ENCODE measurements at regions not wholly inside any gene's neighbourhood (a gene's known extent, or its start where the extent isn't known, plus 50 kb on each side); places are given as distances from the start of the nearest gene placed in this dataset.

DNA sequence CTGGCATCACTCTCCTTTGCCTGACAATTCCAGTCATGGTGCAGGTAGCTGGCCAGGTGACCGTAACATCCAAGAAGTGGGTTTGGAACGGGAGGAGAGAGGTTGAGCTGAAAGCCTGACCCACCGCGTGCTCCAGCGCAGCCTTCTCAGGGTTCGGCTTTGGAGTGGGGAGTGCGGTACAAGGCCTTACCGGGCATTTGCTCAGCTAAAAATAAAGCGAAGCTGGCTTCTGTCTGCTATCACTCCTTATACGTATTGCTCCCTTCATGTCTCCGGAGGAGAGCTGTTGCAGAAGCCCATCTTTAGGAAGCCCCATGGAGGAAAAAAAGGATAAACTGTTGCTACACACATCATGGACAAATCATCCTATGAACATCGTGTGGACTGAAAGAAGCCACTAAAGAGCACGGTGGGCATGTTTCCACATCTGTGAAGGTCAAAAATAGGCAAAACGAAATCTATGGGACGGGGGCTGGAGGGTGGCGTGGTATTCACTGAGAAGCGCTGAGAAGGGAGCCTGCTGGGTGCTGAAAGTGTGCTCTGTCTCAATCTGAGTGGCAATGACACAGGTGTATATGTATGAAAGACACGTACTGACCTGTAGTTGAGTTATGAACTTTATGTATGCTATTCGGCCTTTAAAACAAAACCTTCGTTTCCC lies 57.2 kb upstream of the TAB2 start:
- no peaks in the 10 kb centered on the region for H3F3A ChIP-seq (ENCODE audit: insufficient read depth, low read length)
- H3K4me2 ChIP-seq (ENCODE audit: low read length): no peak overlapping the region
- H3K27me3 ChIP-seq (ENCODE audit: insufficient read depth, low read length): peaks cover 5% of the 10 kb centered on the region; the same call in 1 of the 2 replicates
- H4K20me1 ChIP-seq (ENCODE audit: insufficient read depth, low read length): no peaks in the 10 kb centered on the region
- H3K4me1 ChIP-seq (ENCODE audit: insufficient read depth, low read length, severe bottlenecking): no peaks in the 10 kb centered on the region
- no peak overlapping the region for H2AFZ ChIP-seq (ENCODE audit: low read length)
- H3K4me3 ChIP-seq (ENCODE audit: low read depth, low read length, poor library complexity, severe bottlenecking): no peak overlapping the region
- H3K9me3 ChIP-seq (ENCODE audit: low read length): no peaks in the 10 kb centered on the region
- no peak for TF ChIP-seq EZH2 (IDR thresholded peaks at IDR 0.05; ENCODE audit: borderline replicate concordance, low read length)
- TF ChIP-seq, protein P1, sequence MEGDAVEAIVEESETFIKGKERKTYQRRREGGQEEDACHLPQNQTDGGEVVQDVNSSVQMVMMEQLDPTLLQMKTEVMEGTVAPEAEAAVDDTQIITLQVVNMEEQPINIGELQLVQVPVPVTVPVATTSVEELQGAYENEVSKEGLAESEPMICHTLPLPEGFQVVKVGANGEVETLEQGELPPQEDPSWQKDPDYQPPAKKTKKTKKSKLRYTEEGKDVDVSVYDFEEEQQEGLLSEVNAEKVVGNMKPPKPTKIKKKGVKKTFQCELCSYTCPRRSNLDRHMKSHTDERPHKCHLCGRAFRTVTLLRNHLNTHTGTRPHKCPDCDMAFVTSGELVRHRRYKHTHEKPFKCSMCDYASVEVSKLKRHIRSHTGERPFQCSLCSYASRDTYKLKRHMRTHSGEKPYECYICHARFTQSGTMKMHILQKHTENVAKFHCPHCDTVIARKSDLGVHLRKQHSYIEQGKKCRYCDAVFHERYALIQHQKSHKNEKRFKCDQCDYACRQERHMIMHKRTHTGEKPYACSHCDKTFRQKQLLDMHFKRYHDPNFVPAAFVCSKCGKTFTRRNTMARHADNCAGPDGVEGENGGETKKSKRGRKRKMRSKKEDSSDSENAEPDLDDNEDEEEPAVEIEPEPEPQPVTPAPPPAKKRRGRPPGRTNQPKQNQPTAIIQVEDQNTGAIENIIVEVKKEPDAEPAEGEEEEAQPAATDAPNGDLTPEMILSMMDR (IDR thresholded peaks at IDR 0.05; ENCODE audit: low read length): no peak
- no peaks in the 10 kb centered on the region for H3K79me2 ChIP-seq (ENCODE audit: insufficient read depth, low read length)
- no peaks in the 10 kb centered on the region for H3K36me3 ChIP-seq (ENCODE audit: insufficient read depth, low read length)
- no peak overlapping the region for H3K9ac ChIP-seq (ENCODE audit: low read length)
- no peak overlapping the region for H3K27ac ChIP-seq (ENCODE audit: low read depth, low read length, poor library complexity, severe bottlenecking)
- H3K9me2 ChIP-seq (ENCODE audit: low read depth, low read length): no peaks in the 10 kb centered on the region

DNA sequence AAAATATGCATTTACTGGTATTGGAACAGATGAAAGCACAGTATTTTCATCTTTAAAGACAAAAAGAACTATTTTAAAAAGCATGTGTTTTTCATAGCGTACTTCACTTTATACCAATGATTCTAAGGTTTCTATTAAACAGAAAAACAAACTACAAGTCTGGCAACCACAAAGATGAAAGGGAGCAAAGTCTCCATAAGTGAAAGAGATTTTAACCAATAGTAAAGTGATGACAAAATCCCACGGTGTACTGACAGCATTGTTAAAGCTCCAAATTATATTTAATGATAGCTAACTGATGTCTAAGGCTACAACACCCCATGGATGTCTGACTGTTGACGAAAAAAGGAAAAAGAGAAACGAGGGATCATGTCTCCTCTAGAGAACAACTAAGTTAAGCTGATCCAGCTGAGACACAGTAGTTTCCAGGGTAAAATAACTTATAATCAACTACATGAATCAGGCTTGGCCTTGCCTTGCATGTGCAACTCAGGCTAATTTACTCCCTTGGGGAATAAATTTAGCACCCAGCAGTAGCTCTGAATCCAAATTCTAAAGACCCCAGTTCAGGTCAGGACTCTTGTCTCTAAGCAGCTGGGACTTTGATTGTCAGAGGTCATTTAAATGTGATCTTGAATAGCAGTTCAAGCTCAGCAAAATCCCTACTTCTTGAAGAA lies 56.0 kb upstream of the TAB2 start:
- Histone ChIP-seq H3K4me3 (ENCODE audit: low read depth, low read length, poor library complexity, severe bottlenecking) (no peak overlapping the region), H3K9me3 (ENCODE audit: low read length) (no peaks in the 10 kb centered on the region), H3K27me3 (ENCODE audit: insufficient read depth, low read length) (peaks cover 5% of the 10 kb centered on the region; the same call in 1 of the 2 replicates), H3F3A (ENCODE audit: insufficient read depth, low read length) (no peaks in the 10 kb centered on the region), H2AFZ (ENCODE audit: low read length) (no peak overlapping the region), H3K79me2 (ENCODE audit: insufficient read depth, low read length) (no peaks in the 10 kb centered on the region), H3K27ac (ENCODE audit: low read depth, low read length, poor library complexity, severe bottlenecking) (no peak overlapping the region), H3K9me2 (ENCODE audit: low read depth, low read length) (no peaks in the 10 kb centered on the region), H3K4me2 (ENCODE audit: low read length) (no peak overlapping the region), H3K9ac (ENCODE audit: low read length) (no peak overlapping the region), H3K4me1 (ENCODE audit: insufficient read depth, low read length, severe bottlenecking) (no peaks in the 10 kb centered on the region), H3K36me3 (ENCODE audit: insufficient read depth, low read length) (no peaks in the 10 kb centered on the region), H4K20me1 (ENCODE audit: insufficient read depth, low read length) (no peaks in the 10 kb centered on the region)
- no peak for TF ChIP-seq EZH2 (IDR thresholded peaks at IDR 0.05; ENCODE audit: borderline replicate concordance, low read length)
- TF ChIP-seq, protein P1 (IDR thresholded peaks at IDR 0.05; ENCODE audit: low read length): no peak

DNA sequence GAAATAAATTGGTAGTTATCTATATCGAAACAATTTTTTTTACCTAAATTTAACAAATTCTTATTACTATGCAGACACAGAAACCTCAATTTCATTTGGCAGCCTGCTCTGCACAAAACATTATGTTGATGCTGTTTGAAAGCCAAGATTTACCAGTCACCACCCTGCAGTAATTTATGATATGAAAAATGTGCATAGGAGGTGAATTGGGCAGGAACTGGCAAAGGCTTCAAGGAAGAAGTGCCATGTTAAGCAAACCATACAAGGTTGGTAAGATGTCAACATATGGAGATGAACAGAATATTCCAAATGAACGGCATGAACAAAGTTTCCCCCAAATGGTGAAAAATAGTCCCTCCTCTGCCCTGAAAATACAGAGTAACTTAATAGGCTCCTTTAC lies 54.2 kb upstream of the TAB2 start:
- H3K9ac ChIP-seq (ENCODE audit: low read length): no peak overlapping the region
- no peak overlapping the region for H3K4me3 ChIP-seq (ENCODE audit: low read depth, low read length, poor library complexity, severe bottlenecking)
- no peaks in the 10 kb centered on the region for H3K79me2 ChIP-seq (ENCODE audit: insufficient read depth, low read length)
- H3K9me2 ChIP-seq (ENCODE audit: low read depth, low read length): no peaks in the 10 kb centered on the region
- H3K27ac ChIP-seq (ENCODE audit: low read depth, low read length, poor library complexity, severe bottlenecking): no peak overlapping the region
- H4K20me1 ChIP-seq (ENCODE audit: insufficient read depth, low read length): no peaks in the 10 kb centered on the region
- H3F3A ChIP-seq (ENCODE audit: insufficient read depth, low read length): no peaks in the 10 kb centered on the region
- TF ChIP-seq, protein P1 (IDR thresholded peaks at IDR 0.05; ENCODE audit: low read length): no peak
- TF ChIP-seq EZH2 (IDR thresholded peaks at IDR 0.05; ENCODE audit: borderline replicate concordance, low read length): no peak
- H2AFZ ChIP-seq (ENCODE audit: low read length): no peak overlapping the region
- H3K27me3 ChIP-seq (ENCODE audit: insufficient read depth, low read length): peaks cover 10% of the 10 kb centered on the region; the same call in 1 of the 2 replicates
- H3K4me1 ChIP-seq (ENCODE audit: insufficient read depth, low read length, severe bottlenecking): no peaks in the 10 kb centered on the region
- no peak overlapping the region for H3K4me2 ChIP-seq (ENCODE audit: low read length)
- H3K36me3 ChIP-seq (ENCODE audit: insufficient read depth, low read length): no peaks in the 10 kb centered on the region
- no peaks in the 10 kb centered on the region for H3K9me3 ChIP-seq (ENCODE audit: low read length)
